Smooth muscle cell (in vitro differentiated cells): ENCODE measurements at regions not wholly inside any gene's neighbourhood (a gene's known extent, or its start where the extent isn't known, plus 50 kb on each side); places are given as distances from the start of the nearest gene placed in this dataset.
"Not testable (repeated sequence)": the region's sequence is repeated elsewhere in the genome, so short reads cannot be mapped to it uniquely, and the experiment has no call there.

ENCODE experiments used
- DNase-seq: peaks from one replicate; lab custom pipeline; 2025; ENCODE audit not compliant: unreplicated experiment; lab: John Stamatoyannopoulos, UW
- H2AFZ ChIP-seq: fragments of 200-600 bp; sonication (generic); 2 replicates; pipeline ENCODE4 v1.6.0; 2016; ENCODE audit warnings: antibody characterized with exemption, low read depth, mild to moderate bottlenecking
- H3F3A ChIP-seq: fragments of 200-600 bp; sonication (generic); 2 replicates; pipeline ENCODE4 v1.6.0; 2017; ENCODE audit warnings: antibody characterized with exemption, low read depth
- H3K27ac ChIP-seq: fragments of 200-600 bp; sonication (generic); 2 replicates; pipeline ENCODE4 v1.5.1; 2016; ENCODE audit warnings: low read depth, mild to moderate bottlenecking
- H3K27me3 ChIP-seq: fragments of 200-600 bp; sonication (generic); 2 replicates; pipeline ENCODE4 v1.6.1; 2016; ENCODE audit warnings: low read depth, mild to moderate bottlenecking
- H3K36me3 ChIP-seq: fragments of 200-600 bp; sonication (generic); 2 replicates; pipeline ENCODE4 v1.5.1; 2016; ENCODE audit warnings: low read depth
- H3K4me1 ChIP-seq: fragments of 200-600 bp; sonication (generic); 2 replicates; pipeline ENCODE4 v1.5.1; 2016; ENCODE audit warnings: low read depth
- H3K4me2 ChIP-seq: fragments of 200-600 bp; sonication (generic); 2 replicates; pipeline ENCODE4 v1.6.0; 2016; ENCODE audit warnings: mild to moderate bottlenecking
- H3K4me3 ChIP-seq: fragments of 200-600 bp; sonication (generic); 2 replicates; pipeline ENCODE4 v1.5.1; 2016; ENCODE audit warnings: mild to moderate bottlenecking
- H3K79me2 ChIP-seq: fragments of 200-600 bp; sonication (generic); 2 replicates; pipeline ENCODE4 v1.6.0; 2016; ENCODE audit warnings: low read depth, mild to moderate bottlenecking
- H3K9ac ChIP-seq: fragments of 200-600 bp; sonication (generic); 2 replicates; pipeline ENCODE4 v1.6.0; 2016; ENCODE audit warnings: low read depth
- H3K9me3 ChIP-seq: fragments of 200-600 bp; sonication (generic); replicated peaks from 2 replicates; pipeline ENCODE4 v1.5.1; 2016; ENCODE audit warnings: low read depth
- H4K20me1 ChIP-seq: fragments of 200-600 bp; sonication (generic); 2 replicates; pipeline ENCODE4 v1.6.0; 2016; ENCODE audit warnings: low read depth
- WGBS: methylation state at CpG from one replicate; pipeline ENCODE4 v1.1.7; 2016; ENCODE audit warnings: low lambda C conversion rate; 5-methylcytosine and 5-hydroxymethylcytosine counted together
- TF ChIP-seq, protein P1 (sequence below): fragments of 200-600 bp; sonication (generic); IDR thresholded peaks from 2 replicates; pipeline ENCODE4 v1.5.1; 2017; ENCODE audit warnings: borderline replicate concordance, mild to moderate bottlenecking, antibody characterized with exemption; ENCODE audit not compliant: insufficient read depth, poor library complexity, severe bottlenecking

DNA sequence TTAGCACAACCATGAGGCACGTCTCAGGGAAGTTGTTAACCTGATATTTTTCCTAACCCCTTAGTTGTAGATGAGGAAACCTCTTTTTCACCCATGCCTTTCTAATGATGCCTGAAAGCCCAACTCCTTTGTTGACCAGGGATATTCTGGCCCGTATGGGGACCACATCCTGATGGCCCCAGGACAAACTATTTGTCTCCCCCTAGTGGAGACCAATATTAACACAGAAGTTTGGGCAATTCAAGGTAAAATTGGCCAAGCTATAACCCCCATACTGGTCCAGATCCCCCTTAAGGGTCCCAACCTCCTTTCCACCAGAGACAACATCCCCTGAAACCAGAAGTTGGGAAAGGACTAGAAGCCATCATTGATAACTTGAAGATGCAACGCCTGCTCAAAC lies 893.3 kb downstream of the SORCS1 start:
- Histone ChIP-seq H3K4me3 (no peak overlapping the region), H3K27ac (no peak overlapping the region), H4K20me1 (no peaks in the 10 kb centered on the region), H3K4me1 (no peaks in the 10 kb centered on the region), H3K79me2 (no peaks in the 10 kb centered on the region), H2AFZ (no peak overlapping the region), H3K9ac (no peak overlapping the region), H3K27me3 (no peaks in the 10 kb centered on the region), H3K9me3 (no peaks in the 10 kb centered on the region), H3K36me3 (no peaks in the 10 kb centered on the region), H3K4me2 (no peak overlapping the region), H3F3A (no peaks in the 10 kb centered on the region)
- TF ChIP-seq, protein P1, sequence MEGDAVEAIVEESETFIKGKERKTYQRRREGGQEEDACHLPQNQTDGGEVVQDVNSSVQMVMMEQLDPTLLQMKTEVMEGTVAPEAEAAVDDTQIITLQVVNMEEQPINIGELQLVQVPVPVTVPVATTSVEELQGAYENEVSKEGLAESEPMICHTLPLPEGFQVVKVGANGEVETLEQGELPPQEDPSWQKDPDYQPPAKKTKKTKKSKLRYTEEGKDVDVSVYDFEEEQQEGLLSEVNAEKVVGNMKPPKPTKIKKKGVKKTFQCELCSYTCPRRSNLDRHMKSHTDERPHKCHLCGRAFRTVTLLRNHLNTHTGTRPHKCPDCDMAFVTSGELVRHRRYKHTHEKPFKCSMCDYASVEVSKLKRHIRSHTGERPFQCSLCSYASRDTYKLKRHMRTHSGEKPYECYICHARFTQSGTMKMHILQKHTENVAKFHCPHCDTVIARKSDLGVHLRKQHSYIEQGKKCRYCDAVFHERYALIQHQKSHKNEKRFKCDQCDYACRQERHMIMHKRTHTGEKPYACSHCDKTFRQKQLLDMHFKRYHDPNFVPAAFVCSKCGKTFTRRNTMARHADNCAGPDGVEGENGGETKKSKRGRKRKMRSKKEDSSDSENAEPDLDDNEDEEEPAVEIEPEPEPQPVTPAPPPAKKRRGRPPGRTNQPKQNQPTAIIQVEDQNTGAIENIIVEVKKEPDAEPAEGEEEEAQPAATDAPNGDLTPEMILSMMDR: peak; percentile 14
- DNase-seq: no peak
- WGBS: 97% methylated on average over 3 of the region's 3 CpGs

DNA sequence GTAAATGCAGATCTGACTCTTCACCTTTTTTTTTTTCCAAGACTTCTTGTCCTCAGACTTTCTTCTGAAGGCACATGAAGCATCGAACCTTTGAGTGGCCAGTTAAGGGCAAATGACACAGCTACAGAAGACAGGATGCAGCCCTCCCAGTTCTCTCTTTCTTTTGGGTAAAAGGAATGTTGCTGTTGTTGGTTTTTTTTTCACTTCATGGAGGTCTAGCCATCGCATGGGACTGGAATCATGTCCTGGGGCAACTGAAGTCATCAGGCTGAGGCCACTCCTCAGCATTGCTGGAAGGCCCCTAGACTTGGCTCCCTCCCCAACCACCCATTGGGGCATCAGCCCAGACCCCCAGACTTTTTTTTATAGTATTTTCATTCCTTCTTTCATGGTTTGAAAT lies 896.5 kb downstream of the SORCS1 start:
- no peak for DNase-seq
- H3K79me2 ChIP-seq: no peaks in the 10 kb centered on the region
- H2AFZ ChIP-seq: no peak overlapping the region
- no peaks in the 10 kb centered on the region for H3K4me1 ChIP-seq
- H3K27ac ChIP-seq: no peak overlapping the region
- no peaks in the 10 kb centered on the region for H3F3A ChIP-seq
- H3K4me3 ChIP-seq: no peak overlapping the region
- no peaks in the 10 kb centered on the region for H3K36me3 ChIP-seq
- no peak overlapping the region for H3K9ac ChIP-seq
- H3K27me3 ChIP-seq: no peaks in the 10 kb centered on the region
- H3K9me3 ChIP-seq: no peaks in the 10 kb centered on the region
- TF ChIP-seq, protein P1: no peak
- 76% methylated on average over 2 of the region's 2 CpGs for WGBS
- H3K4me2 ChIP-seq: no peak overlapping the region
- no peaks in the 10 kb centered on the region for H4K20me1 ChIP-seq

DNA sequence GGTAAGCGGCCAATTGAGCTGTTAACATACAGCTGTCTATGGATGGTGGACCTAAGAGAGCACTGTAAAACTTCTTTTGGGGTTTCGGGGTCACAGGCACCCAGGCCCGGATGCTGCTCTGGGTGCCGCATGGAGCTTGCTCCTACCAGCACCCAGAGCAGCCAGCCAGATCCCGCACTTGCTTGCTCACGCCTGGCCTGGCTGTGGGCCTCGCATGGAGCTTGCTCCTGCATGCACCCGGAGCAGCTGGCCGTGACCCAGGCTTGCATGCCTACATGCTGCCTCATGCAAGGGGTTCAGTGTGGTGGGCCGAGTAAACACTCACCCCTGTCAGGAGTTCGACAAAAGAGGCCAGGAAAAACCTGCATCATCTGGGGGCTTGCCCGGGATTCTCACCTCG lies 896.9 kb downstream of the SORCS1 start:
- no peak overlapping the region for H3K4me2 ChIP-seq
- no peaks in the 10 kb centered on the region for H4K20me1 ChIP-seq
- 83% methylated on average over 13 of the region's 13 CpGs for WGBS
- H3K4me3 ChIP-seq: no peak overlapping the region
- no peaks in the 10 kb centered on the region for H3F3A ChIP-seq
- no peaks in the 10 kb centered on the region for H3K4me1 ChIP-seq
- no peaks in the 10 kb centered on the region for H3K9me3 ChIP-seq
- no peaks in the 10 kb centered on the region for H3K79me2 ChIP-seq
- no peaks in the 10 kb centered on the region for H3K27me3 ChIP-seq
- TF ChIP-seq, protein P1: no peak
- no peak for DNase-seq
- H2AFZ ChIP-seq: no peak overlapping the region
- no peaks in the 10 kb centered on the region for H3K36me3 ChIP-seq
- H3K9ac ChIP-seq: no peak overlapping the region
- no peak overlapping the region for H3K27ac ChIP-seq

DNA sequence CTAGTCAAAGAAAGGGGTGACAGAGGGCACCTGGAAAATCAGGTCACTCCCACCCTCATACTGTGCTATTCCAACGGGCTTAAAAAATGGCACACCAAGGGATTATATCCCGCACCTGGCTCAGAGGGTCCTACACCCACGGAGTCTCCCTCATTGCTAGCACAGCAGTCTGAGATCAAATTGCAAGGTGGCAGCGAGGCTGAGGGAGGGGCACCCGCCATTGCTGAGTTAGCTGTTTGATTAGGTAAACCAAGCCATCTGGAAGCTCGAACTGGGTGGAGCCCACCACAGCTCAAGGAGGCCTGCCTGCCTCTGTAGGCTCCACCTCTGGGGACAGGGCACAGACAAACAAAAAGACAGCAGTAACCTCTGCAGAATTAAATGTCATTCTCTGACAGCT lies 907.1 kb downstream of the SORCS1 start:
- not testable (repeated sequence) for H3K27me3 ChIP-seq, H4K20me1 ChIP-seq, H3F3A ChIP-seq, H3K9me3 ChIP-seq, H3K4me3 ChIP-seq, H2AFZ ChIP-seq, H3K27ac ChIP-seq, H3K79me2 ChIP-seq, H3K9ac ChIP-seq, H3K36me3 ChIP-seq, H3K4me1 ChIP-seq, H3K4me2 ChIP-seq, DNase-seq
- WGBS: 87% methylated on average over 6 of the region's 6 CpGs
